GM23338 (cell line): ENCODE measurements at regions not wholly inside any gene's neighbourhood (a gene's known extent, or its start where the extent isn't known, plus 50 kb on each side); places are given as distances from the start of the nearest gene placed in this dataset.

Experiments
- ATAC-seq: fragments of 200-7000 bp; cut with Tn5 transposase; 3 replicates; pipeline ENCODE4 v1.9.1; 2020
- DNase-seq: peaks from one replicate; pipeline ENCODE4 v3.0.0-alpha.2; 2015; ENCODE audit warnings: low spot score
- H2AFZ ChIP-seq: fragments of 200-600 bp; sonication (generic); 2 replicates; pipeline ENCODE4 v1.8.0; 2016; ENCODE audit warnings: antibody characterized with exemption, mild to moderate bottlenecking, moderate library complexity
- H3F3A ChIP-seq: fragments of 200-600 bp; sonication (generic); replicated peaks from 2 replicates; pipeline ENCODE4 v1.8.0; 2017; ENCODE audit warnings: antibody characterized with exemption, mixed run types, low read depth
- H3K27ac ChIP-seq: fragments of 200-600 bp; sonication (generic); 2 replicates; pipeline ENCODE4 v1.6.1; 2016; ENCODE audit warnings: low read depth
- H3K27me3 ChIP-seq: fragments of 200-600 bp; sonication (generic); 2 replicates; pipeline ENCODE4 v1.8.0; 2016; ENCODE audit warnings: mild to moderate bottlenecking, mixed run types, moderate library complexity; ENCODE audit not compliant: insufficient read depth
- H3K36me3 ChIP-seq: fragments of 200-600 bp; sonication (generic); 2 replicates; pipeline ENCODE4 v1.8.0; 2016; ENCODE audit warnings: mild to moderate bottlenecking; ENCODE audit not compliant: insufficient read depth
- H3K4me1 ChIP-seq: fragments of 200-600 bp; sonication (generic); 2 replicates; pipeline ENCODE4 v1.8.0; 2016; ENCODE audit warnings: mild to moderate bottlenecking, moderate library complexity; ENCODE audit not compliant: insufficient read depth
- H3K4me2 ChIP-seq: fragments of 200-600 bp; sonication (generic); 2 replicates; pipeline ENCODE4 v1.7.1; 2017; ENCODE audit warnings: mixed run types
- H3K4me3 ChIP-seq: fragments of 200-600 bp; sonication (generic); 2 replicates; pipeline ENCODE4 v1.6.1; 2016; ENCODE audit warnings: mixed run types
- H3K79me2 ChIP-seq: fragments of 200-600 bp; sonication (generic); replicated peaks from 2 replicates; pipeline ENCODE4 v1.8.0; 2017; ENCODE audit warnings: mild to moderate bottlenecking; ENCODE audit not compliant: insufficient read depth
- H3K9me2 ChIP-seq: fragments of 200-600 bp; sonication (generic); 2 replicates; pipeline ENCODE4 v1.8.0; 2017; ENCODE audit not compliant: insufficient read depth
- H4K20me1 ChIP-seq: fragments of 200-600 bp; sonication (generic); replicated peaks from 2 replicates; pipeline ENCODE4 v1.8.0; 2017; ENCODE audit warnings: mild to moderate bottlenecking; ENCODE audit not compliant: insufficient read depth
- H3K27ac Mint-ChIP-seq: 2 replicates; pipeline ENCODE4 v1.8.0; 2020; ENCODE audit warnings: inconsistent platforms, mild to moderate bottlenecking, moderate library complexity, mixed read lengths
- H3K27me3 Mint-ChIP-seq: 3 replicates; pipeline ENCODE4 v1.8.0; 2022; ENCODE audit warnings: low read depth, mild to moderate bottlenecking, moderate library complexity, mixed read lengths, inconsistent platforms; ENCODE audit not compliant: insufficient read depth, poor library complexity
- H3K36me3 Mint-ChIP-seq: 3 replicates; pipeline ENCODE4 v1.8.0; 2021; ENCODE audit warnings: low read depth, mild to moderate bottlenecking, inconsistent platforms, moderate library complexity, mixed read lengths
- H3K4me1 Mint-ChIP-seq: 3 replicates; pipeline ENCODE4 v1.8.0; 2020; ENCODE audit warnings: mild to moderate bottlenecking, inconsistent platforms, mixed read lengths
- H3K4me3 Mint-ChIP-seq: 3 replicates; pipeline ENCODE4 v1.8.0; 2021; ENCODE audit warnings: moderate library complexity, mild to moderate bottlenecking, inconsistent platforms, mixed read lengths
- H3K9me3 Mint-ChIP-seq: 3 replicates; pipeline ENCODE4 v1.8.0; 2020; ENCODE audit warnings: moderate library complexity, mild to moderate bottlenecking, inconsistent platforms, mixed read lengths
- CREB1 ChIP-seq: fragments of 250-450 bp; sonication (Bioruptor Pico); IDR thresholded peaks from 2 replicates; pipeline ENCODE4 v1.5.0; 2020; ENCODE audit warnings: low read depth, mild to moderate bottlenecking, moderate library complexity
- CTCF ChIP-seq, 2 experiments: fragments of 200-600 bp in 1 of 2; sonication (generic) in 1 of 2; conservative IDR thresholded peaks; 2 replicates each; pipeline versions ENCODE4 v1.5.1 to v1.6.1; 2016 to 2017; ENCODE audit warnings: antibody characterized with exemption in 2 of 2, low read depth in 2 of 2, mild to moderate bottlenecking in 2 of 2, moderate library complexity in 1 of 2
- JUNB ChIP-seq: IDR thresholded peaks from one replicate; pipeline ENCODE4 v1.6.1; 2016; ENCODE audit warnings: antibody characterized with exemption; ENCODE audit not compliant: unreplicated experiment
- NANOG ChIP-seq: IDR thresholded peaks from 2 replicates; pipeline ENCODE4 v1.6.1; 2016; ENCODE audit warnings: antibody characterized with exemption, borderline replicate concordance
- STAT1 ChIP-seq: IDR thresholded peaks from one replicate; pipeline ENCODE4 v1.6.1; 2016; ENCODE audit warnings: antibody characterized with exemption; ENCODE audit not compliant: unreplicated experiment
- ZNF331 ChIP-seq: fragments of 250-450 bp; sonication (Bioruptor Pico); IDR thresholded peaks from 2 replicates; pipeline ENCODE4 v1.5.0; 2020; ENCODE audit warnings: low read depth, mild to moderate bottlenecking, moderate library complexity
- ZNF462 ChIP-seq: fragments of 250-450 bp; sonication (Bioruptor Pico); IDR thresholded peaks from 2 replicates; pipeline ENCODE4 v1.5.0; 2020; ENCODE audit warnings: mild to moderate bottlenecking, moderate library complexity

GRCh38 chrX:131840799-131841495 lies 182.2 kb upstream of the STK26 start:
- DNase-seq (no peak), ATAC-seq (peak; percentile 65)
- peak overlapping the region; percentile 30; the same call in 1 of the 3 replicates for H3K4me3 Mint-ChIP-seq
- H3K36me3 Mint-ChIP-seq = no peaks in the 10 kb centered on the region
- Histone ChIP-seq H3F3A (no peaks in the 10 kb centered on the region), H3K9me2 (no peaks in the 10 kb centered on the region), H3K4me1 (no peaks in the 10 kb centered on the region), H3K79me2 (no peaks in the 10 kb centered on the region), H3K27me3 (no peaks in the 10 kb centered on the region), H3K4me2 (peak overlapping the region; percentile 70; the same call in 1 of the 2 replicates), H4K20me1 (no peaks in the 10 kb centered on the region), H2AFZ (no peak overlapping the region), H3K4me3 (no peak overlapping the region), H3K27ac (no peak overlapping the region), H3K36me3 (no peaks in the 10 kb centered on the region)
- no peaks in the 10 kb centered on the region for H3K27me3 Mint-ChIP-seq
- H3K27ac Mint-ChIP-seq = no peak overlapping the region
- H3K4me1 Mint-ChIP-seq = 0 out of 3 replicates have a peak, but pooled peaks cover 2% of the 10 kb centered on the region
- H3K9me3 Mint-ChIP-seq = no peaks in the 10 kb centered on the region
- no peak for TF ChIP-seq ZNF331 (CRISPR knock-in tag)

- Histone ChIP-seq H4K20me1 (no peaks in the 10 kb centered on the region), H2AFZ (no peak overlapping the region), H3K79me2 (no peaks in the 10 kb centered on the region), H3K4me3 (peak overlapping the region; percentile 27; the same call in 1 of the 2 replicates), H3K27me3 (no peaks in the 10 kb centered on the region), H3K4me1 (no peaks in the 10 kb centered on the region), H3K4me2 (no peak overlapping the region; the same call in 1 of the 2 replicates), H3F3A (no peaks in the 10 kb centered on the region), H3K36me3 (no peaks in the 10 kb centered on the region), H3K9me2 (no peaks in the 10 kb centered on the region), H3K27ac (no peak overlapping the region)
- Mint-ChIP-seq H3K4me1 (0 out of 3 replicates have a peak, but pooled peaks cover 2% of the 10 kb centered on the region), H3K27ac (no peak overlapping the region), H3K27me3 (peaks cover 1% of the 10 kb centered on the region), H3K36me3 (no peaks in the 10 kb centered on the region), H3K4me3 (peak overlapping the region; percentile 30; the same call in 2 of the 3 replicates), H3K9me3 (no peaks in the 10 kb centered on the region)
- ATAC-seq (peak; percentile 97), DNase-seq (peak; percentile 79)
- TF ChIP-seq CTCF (conservative IDR thresholded peaks at IDR 0.05; ENCODE audit: low read depth in 2 of 2) = peak; percentile 61 to 76
- TF ChIP-seq ZNF331 (CRISPR knock-in tag) = no peak
- no peak for TF ChIP-seq NANOG
- TF ChIP-seq CREB1 (CRISPR knock-in tag) = no peak
- TF ChIP-seq ZNF462 (CRISPR knock-in tag) = no peak
- TF ChIP-seq JUNB = no peak
- no peak for TF ChIP-seq STAT1
Observed at GRCh38 chrX:131841496-131842437, 181.3 kb upstream of the STK26 start.
